ENCODE measurements at regions not wholly inside any gene's neighbourhood (a gene's known extent, or its start where the extent isn't known, plus 50 kb on each side); places are given as distances from the start of the nearest gene placed in this dataset.

GRCh38 chr6:6749702-6750491 lies 161.4 kb downstream of the LY86 start:
- no peak for TF ChIP-seq CTCF (IDR thresholded peaks at IDR 0.05; ENCODE audit: poor library complexity)
- no peak for TF ChIP-seq EZH2 (IDR thresholded peaks at IDR 0.05; ENCODE audit: borderline replicate concordance)
